HG02623 (cell line): ENCODE measurements at regions not wholly inside any gene's neighbourhood (a gene's known extent, or its start where the extent isn't known, plus 50 kb on each side); places are given as distances from the start of the nearest gene placed in this dataset.
"Not testable (repeated sequence)": the region's sequence is repeated elsewhere in the genome, so short reads cannot be mapped to it uniquely, and the experiment has no call there.

Experiments used
- ATAC-seq: cut with Tn5 transposase; IDR thresholded peaks from one replicate; pipeline ENCODE4 v1.9.1; 2021; ENCODE audit warnings: moderate library complexity; ENCODE audit not compliant: unreplicated experiment

GRCh38 chr18:1037776-1038175 is 133.1 kb downstream of the ADCYAP1 start:
- no peak for ATAC-seq

GRCh38 chr18:1039421-1039820 is 134.8 kb downstream of the ADCYAP1 start:
- ATAC-seq = no peak

GRCh38 chr18:1043039-1043438 is 138.4 kb downstream of the ADCYAP1 start:
- not testable (repeated sequence) for ATAC-seq

- no peak for ATAC-seq
Measured at GRCh38 chr18:1045658-1046057, 141.0 kb downstream of the ADCYAP1 start.

- ATAC-seq = no peak
Measured at GRCh38 chr18:1047406-1047805, 142.7 kb downstream of the ADCYAP1 start.

- no peak for ATAC-seq
Measured at GRCh38 chr18:1048032-1048431, 143.4 kb downstream of the ADCYAP1 start.

GRCh38 chr18:1049173-1049572 is 144.5 kb downstream of the ADCYAP1 start:
- no peak for ATAC-seq

GRCh38 chr18:1050012-1050657 is 145.5 kb downstream of the ADCYAP1 start:
- ATAC-seq = no peak

- no peak for ATAC-seq
Measured at GRCh38 chr18:1052301-1052700, 147.6 kb downstream of the ADCYAP1 start.

GRCh38 chr18:1053331-1054315 is 149.0 kb downstream of the ADCYAP1 start:
- ATAC-seq = no peak

GRCh38 chr18:1056404-1056803 is 151.7 kb downstream of the ADCYAP1 start:
- ATAC-seq = no peak

- no peak for ATAC-seq
Measured at GRCh38 chr18:1057367-1057766, 152.7 kb downstream of the ADCYAP1 start.

- ATAC-seq = no peak
Measured at GRCh38 chr18:1062588-1062987, 157.9 kb downstream of the ADCYAP1 start.

- no peak for ATAC-seq
Measured at GRCh38 chr18:1075322-1075721, 170.7 kb downstream of the ADCYAP1 start.

GRCh38 chr18:1075876-1076275 is 171.2 kb downstream of the ADCYAP1 start:
- ATAC-seq = no peak

GRCh38 chr18:1078301-1078700 is 173.6 kb downstream of the ADCYAP1 start:
- ATAC-seq = no peak

- ATAC-seq = not testable (repeated sequence)
Measured at GRCh38 chr18:1083675-1084074, 179.0 kb downstream of the ADCYAP1 start.

- no peak for ATAC-seq
Measured at GRCh38 chr18:1090758-1091157, 186.1 kb downstream of the ADCYAP1 start.

GRCh38 chr18:1092228-1092627 is 187.6 kb downstream of the ADCYAP1 start:
- ATAC-seq = no peak

- ATAC-seq = no peak
Measured at GRCh38 chr18:1094409-1094808, 189.7 kb downstream of the ADCYAP1 start.

GRCh38 chr18:1097991-1098735 is 193.5 kb downstream of the ADCYAP1 start:
- ATAC-seq = not testable (repeated sequence)
